Hematopoietic multipotent progenitor cell treated with erythropoietin and hydrocortisone succinate and interleukin-3 and kit ligand, for 4 days (in vitro differentiated cells): ENCODE measurements at regions not wholly inside any gene's neighbourhood (a gene's known extent, or its start where the extent isn't known, plus 50 kb on each side); places are given as distances from the start of the nearest gene placed in this dataset.

ENCODE experiments used
- DNase-seq: peaks from one replicate; pipeline ENCODE4 v3.0.0-alpha.2; 2015

DNA sequence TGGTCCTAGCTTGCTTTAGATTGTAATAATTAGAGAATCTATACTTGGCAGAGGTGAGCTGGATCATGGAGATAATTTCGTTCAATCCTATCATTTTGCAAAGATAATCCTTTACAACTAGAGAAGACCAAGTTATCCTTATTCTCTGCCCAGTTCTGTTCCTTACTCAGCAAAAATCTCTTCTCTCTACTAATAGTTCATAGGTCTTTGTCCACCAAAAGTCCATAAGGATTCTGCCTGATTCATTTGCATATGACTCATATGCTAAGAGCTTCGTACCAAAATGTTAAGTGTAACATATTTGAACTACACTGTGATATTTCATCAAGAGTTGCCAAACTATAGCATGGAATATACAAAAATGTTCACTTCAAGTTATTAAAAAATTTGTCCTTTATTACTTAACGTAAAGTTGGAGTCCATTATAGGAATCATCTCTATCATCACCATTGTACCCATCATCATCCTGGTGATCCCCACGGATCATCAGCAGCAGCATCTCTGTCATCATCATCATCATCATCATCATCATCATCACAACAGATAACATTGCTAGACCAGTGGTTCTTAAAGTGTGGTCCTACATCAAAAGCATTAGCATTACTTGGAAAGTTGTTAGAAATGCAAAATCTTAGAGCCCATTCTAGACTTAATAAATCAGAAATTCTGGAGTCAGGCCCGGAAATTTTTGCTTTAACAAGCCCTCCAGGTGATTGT, 463.0 kb downstream of the DHX35 start:
- DNase-seq: no peak

DNA sequence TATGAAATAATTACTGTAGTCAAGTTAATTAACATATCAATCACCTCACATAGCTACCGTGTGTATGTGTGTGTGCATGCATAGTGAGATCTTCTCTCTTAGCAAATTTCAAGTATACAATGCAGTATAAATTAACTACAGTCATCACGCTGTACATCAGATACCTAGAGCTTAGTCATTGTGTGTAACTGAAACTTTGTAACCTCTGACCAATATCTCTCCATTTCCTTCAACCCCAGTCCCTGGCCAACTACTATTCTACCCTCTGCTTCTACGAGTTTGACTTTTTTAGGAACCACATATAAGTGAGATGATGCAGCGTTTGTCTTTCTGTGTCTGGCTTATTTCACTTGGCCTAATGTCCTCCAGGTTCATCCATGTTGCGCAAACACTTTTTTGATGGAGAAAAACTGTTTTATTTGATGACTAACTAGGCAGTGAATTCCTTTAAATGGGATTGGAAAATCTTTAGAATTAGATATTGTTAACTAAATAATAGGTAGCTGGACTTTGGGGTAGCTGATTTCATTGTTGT, 459.5 kb downstream of the DHX35 start:
- no peak for DNase-seq

- no peak for DNase-seq
These were observed 449.9 kb downstream of the DHX35 start for GRCh38 chr20:39412091-39412490.

- DNase-seq: no peak
These were observed 437.3 kb downstream of the DHX35 start for GRCh38 chr20:39399463-39399862.

- DNase-seq: no peak
These were observed 436.5 kb downstream of the DHX35 start for GRCh38 chr20:39398656-39399055.

- DNase-seq: no peak
These were observed 435.5 kb downstream of the DHX35 start for GRCh38 chr20:39397646-39398045.

- no peak for DNase-seq
These were observed 433.5 kb downstream of the DHX35 start for GRCh38 chr20:39395478-39396291.

DNA sequence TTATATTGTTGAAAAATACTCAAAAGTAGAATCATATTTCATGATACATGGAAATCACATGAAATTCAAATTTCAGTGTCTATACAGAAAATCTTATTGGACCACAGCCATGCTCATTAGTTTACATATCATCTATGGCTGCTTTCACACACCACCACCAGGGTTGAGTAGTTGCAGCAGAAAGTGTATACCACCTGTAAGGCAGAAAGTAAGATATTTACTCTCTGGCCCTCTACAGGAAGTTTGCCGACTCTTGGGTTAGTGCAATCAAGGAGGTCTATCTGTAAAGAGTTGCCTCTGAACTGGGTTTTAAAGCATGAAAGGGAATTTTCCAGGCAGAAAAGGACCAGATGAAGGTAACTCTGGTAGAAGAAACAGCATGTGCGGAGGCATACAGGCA, 432.3 kb downstream of the DHX35 start:
- DNase-seq: no peak

DNA sequence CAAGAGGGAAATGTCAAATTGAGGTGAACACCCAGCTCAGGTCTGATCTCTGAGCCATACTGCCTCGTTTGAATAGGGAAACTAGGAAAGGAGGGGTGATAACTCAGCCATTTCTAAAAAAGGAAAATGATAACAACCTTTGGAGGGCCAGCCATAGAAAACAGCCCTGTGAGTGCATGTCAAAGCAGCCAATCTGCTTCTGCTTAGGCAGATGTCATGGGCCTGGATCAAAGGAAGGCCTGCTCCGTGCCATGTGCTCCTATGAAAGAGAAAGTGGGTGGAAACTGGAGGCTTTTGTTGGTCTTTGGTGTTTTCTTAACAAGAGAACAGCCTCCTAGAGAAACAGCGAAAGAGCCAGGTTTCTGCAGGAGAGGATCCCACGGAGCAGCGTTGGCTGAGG, 428.0 kb downstream of the DHX35 start:
- no peak for DNase-seq

DNA sequence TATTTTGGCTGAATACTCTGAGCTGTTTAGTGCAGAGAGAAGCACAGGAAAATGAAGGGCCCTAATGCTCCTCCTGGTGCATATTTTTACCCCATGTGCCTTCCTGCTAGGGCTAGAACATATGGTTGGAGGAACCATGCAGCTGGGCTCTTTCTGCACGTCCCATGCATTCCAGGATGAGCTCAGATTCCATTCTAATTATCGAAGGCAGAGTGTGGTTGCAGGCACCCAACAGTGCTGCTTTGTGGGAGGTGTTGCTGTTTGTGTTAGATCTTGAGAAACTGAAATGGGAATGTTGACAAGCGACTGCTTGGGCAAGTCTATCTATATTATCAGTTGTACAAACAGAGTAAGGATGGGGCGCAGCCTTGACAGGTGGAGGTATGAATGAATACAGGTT, 419.5 kb downstream of the DHX35 start:
- DNase-seq: no peak

DNA sequence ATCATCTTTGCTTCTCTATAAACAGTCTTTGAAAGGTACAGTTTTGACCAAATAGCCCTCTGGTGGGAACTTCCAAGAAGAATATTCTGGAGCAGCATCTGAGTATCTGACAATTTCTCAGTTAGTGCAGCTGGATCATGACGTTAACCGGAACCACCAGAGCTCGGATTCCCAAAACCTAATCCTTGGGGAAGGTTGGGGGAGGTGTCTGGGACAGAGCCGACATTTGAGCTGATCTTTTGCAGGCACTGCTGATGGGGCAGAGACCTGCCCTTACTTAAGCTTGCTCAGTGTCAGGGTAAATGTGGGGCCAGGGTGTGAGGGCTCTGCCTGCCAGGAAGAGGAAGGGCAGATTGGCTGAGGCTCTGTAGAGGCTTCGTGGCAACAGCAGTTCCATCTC, 416.6 kb downstream of the DHX35 start:
- no peak for DNase-seq

DNA sequence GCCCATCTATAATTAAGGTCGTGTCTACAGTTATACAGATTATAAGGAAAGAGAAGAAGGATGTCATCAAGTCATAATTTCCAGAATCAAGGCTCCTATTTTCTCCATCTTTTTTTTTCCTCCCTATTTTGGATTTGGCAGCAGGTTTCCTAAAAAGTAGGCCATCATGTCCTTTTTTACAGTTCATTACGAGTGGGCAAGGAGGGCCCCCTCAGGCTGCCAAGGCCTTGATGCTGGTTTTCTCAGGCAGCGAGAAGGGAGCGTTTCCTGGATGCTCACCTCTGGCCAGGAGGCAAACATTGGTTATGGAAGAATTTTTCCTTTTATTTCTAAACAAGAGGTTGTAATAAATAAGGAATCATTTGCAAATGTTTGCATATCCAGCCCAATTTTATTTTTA, 414.6 kb downstream of the DHX35 start:
- no peak for DNase-seq

DNA sequence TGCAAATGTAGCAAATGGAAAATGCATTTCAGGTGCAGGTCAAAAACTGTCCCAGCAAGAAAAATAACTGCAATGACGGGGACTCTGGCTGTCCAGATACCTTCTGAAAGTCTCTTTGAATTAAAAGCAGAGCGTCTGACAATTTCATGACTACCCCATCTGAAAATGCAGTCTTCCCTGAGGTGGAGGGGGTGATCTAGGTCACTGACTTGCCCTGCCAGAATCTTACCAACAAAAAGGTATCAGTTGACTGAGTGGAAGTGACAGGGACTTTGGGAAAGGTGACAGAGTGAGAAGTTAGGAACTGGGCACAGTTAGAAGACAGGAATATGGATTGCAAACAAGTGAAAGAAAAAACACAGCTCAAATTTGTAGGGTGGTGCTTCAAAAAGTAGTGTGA, 402.2 kb downstream of the DHX35 start:
- DNase-seq: no peak

DNA sequence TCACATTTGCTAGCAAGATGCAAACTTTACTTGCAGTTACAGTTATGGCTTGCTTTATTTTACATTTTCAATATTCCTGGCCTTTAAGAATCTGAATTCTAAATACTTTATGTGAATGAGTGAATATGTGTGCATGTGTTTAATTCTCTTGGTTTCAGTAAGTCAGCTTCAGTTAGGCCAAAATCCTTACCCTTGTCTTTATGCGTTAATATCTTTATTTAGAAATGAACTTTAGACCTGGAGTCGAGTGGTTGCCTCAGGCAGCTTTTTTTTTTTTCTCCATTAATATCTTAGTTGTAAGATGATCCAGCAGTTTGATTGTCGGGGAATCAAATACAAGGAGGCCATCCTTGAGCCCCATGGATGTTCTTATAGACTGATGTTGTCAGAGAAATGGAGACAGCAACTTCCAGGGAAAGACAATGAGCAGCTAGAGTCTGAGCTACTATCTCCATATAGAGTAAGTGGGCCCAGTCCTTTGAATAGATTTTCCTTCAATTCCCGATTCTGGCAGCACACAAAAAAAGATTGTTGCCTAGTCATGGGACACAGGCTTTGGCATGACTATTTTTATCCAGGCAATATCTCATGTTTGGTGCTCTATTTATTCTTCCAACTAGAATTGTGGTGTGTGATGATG, 398.0 kb downstream of the DHX35 start:
- no peak for DNase-seq

GRCh38 chr20:39358052-39358451, 395.9 kb downstream of the DHX35 start:
- no peak for DNase-seq

GRCh38 chr20:39356908-39357307, 394.8 kb downstream of the DHX35 start:
- no peak for DNase-seq

DNA sequence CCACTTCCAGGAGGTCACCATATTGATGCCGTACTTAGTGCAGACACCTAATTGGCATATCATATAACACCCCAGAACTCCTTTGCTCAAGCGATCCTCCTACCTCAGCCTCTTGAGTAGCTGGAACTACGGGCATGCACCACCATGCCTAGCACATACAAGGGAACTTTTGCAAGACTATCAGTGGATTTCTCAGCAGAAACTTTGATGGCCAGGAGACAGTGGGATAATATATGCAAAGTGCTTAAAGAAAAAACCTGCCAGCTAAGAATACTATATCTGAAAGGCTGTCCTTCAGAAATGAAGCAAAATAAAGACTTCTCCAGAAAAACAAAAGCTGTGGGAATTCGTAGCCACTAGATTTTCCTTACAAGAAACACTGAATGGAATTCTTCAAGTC, 387.1 kb downstream of the DHX35 start:
- no peak for DNase-seq

- DNase-seq: no peak
These were observed 385.5 kb downstream of the DHX35 start for GRCh38 chr20:39347626-39348025.

GRCh38 chr20:39342463-39342862, 380.3 kb downstream of the DHX35 start:
- no peak for DNase-seq

- DNase-seq: peak; percentile 11
These were observed 376.6 kb downstream of the DHX35 start for GRCh38 chr20:39338469-39339376.

DNA sequence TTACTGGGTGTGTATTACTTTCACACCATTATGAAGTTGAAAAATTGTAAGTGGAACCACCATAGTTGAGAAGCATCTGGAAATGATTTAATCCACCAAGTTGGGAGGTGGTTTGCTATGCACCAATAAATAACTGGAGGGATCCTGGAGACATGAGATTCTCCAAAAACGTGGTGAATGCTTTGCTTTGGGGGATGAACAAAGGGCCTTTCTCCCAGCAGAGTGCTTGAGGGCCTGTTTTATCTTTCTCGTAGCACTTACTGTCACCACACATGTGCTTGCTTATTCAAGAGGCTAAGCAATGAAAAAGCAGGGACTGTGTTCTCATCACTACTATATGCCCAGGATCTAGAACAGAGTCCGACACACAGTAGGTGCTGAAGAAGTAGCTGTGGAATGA, 371.1 kb downstream of the DHX35 start:
- no peak for DNase-seq

DNA sequence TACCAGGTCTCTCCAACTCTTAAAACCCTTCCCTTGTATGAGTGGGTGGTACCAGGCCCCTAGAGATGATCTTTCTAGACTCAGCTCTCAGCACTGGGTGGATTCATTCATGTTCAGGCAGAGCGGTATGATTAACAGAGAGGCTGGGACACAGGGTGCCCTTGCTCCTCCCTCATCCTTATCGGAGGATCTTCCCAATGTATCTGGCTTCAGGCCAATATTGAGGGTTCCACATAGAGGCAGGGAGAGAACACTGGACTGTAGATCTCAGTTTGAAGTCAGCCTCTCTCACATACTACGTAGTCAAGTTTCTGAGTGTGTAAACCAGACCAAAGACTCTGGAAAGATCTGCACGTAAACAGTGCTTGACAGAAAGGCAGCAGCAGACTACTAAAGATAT, 366.2 kb downstream of the DHX35 start:
- DNase-seq: no peak

GRCh38 chr20:39326050-39326449, 363.9 kb downstream of the DHX35 start:
- no peak for DNase-seq
